IMR-90 (cell line): ENCODE measurements at regions not wholly inside any gene's neighbourhood (a gene's known extent, or its start where the extent isn't known, plus 50 kb on each side); places are given as distances from the start of the nearest gene placed in this dataset.

Experiments
- ATAC-seq: fragments of 200-7000 bp; cut with Tn5 transposase; 2 replicates; pipeline ENCODE4 v1.9.1; 2020; ENCODE audit warnings: low read depth, mild to moderate bottlenecking, moderate library complexity
- BruUV-seq: library from RNA; stranded (reverse); fragments of 400-500 nt; replicated peaks from 2 replicates; lab custom pipeline; 2021; lab: Mats Ljungman, UMichigan
- CTCF ChIA-PET: fragments of 300-600 bp; formaldehyde crosslinking; extraction: SDS; loops from one replicate; lab custom pipeline; 2021; ENCODE audit warnings: antibody characterized with exemption; lab: Yijun Ruan, JAX
- POLR2A ChIA-PET: fragments of 300-600 bp; sonication (Branson Sonifier 250); formaldehyde crosslinking; loops from one replicate; lab custom pipeline; 2022; ENCODE audit warnings: antibody characterized with exemption; ENCODE audit not compliant: unreplicated experiment; lab: Charles Lee
- DNase-seq: peaks from one replicate; pipeline ENCODE4 v3.0.0; 2013
- H2AFZ ChIP-seq: replicated peaks from 2 replicates; pipeline ENCODE3; 2013; ENCODE audit warnings: low read length, mild to moderate bottlenecking; ENCODE audit not compliant: poor library complexity
- H2AK5ac ChIP-seq: 2 replicates; pipeline ENCODE4 v1.6.1; 2013; ENCODE audit warnings: low read depth, low read length, inconsistent platforms
- H2AK9ac ChIP-seq: replicated peaks from 2 replicates; pipeline ENCODE3; 2013; ENCODE audit warnings: mild to moderate bottlenecking, low read depth, low read length, moderate library complexity; ENCODE audit not compliant: poor library complexity
- H2BK120ac ChIP-seq: 2 replicates; pipeline ENCODE4 v1.6.1; 2013; ENCODE audit warnings: low read depth, low read length, inconsistent platforms
- H2BK15ac ChIP-seq: 3 replicates; pipeline ENCODE4 v1.6.1; 2013; ENCODE audit warnings: low read depth, low read length, inconsistent platforms
- H2BK20ac ChIP-seq: 2 replicates; pipeline ENCODE4 v1.6.1; 2013; ENCODE audit warnings: low read depth, mild to moderate bottlenecking, inconsistent platforms, low read length, moderate library complexity
- H2BK5ac ChIP-seq: 2 replicates; pipeline ENCODE4 v1.6.1; 2013; ENCODE audit warnings: mild to moderate bottlenecking, low read depth, low read length, inconsistent platforms; ENCODE audit not compliant: poor library complexity, severe bottlenecking
- H3K14ac ChIP-seq: replicated peaks from 2 replicates; pipeline ENCODE4 v1.6.1; 2013; ENCODE audit warnings: low read depth, low read length, inconsistent platforms
- H3K18ac ChIP-seq: 2 replicates; pipeline ENCODE4 v1.6.1; 2013; ENCODE audit warnings: low read depth, low read length, control low read depth
- H3K23ac ChIP-seq: 2 replicates; pipeline ENCODE4 v1.6.1; 2013; ENCODE audit warnings: low read depth, low read length, inconsistent platforms
- H3K27ac ChIP-seq: 2 replicates; pipeline ENCODE4 v1.5.1; 2013; ENCODE audit warnings: mild to moderate bottlenecking, control low read depth, low read length; ENCODE audit not compliant: insufficient read depth
- H3K27me3 ChIP-seq: 2 replicates; pipeline ENCODE4 v1.6.1; 2013; ENCODE audit warnings: low read length; ENCODE audit not compliant: control insufficient read depth, insufficient read depth
- H3K36me3 ChIP-seq: 2 replicates; pipeline ENCODE4 v1.6.1; 2013; ENCODE audit warnings: low read length, mixed read lengths; ENCODE audit not compliant: control insufficient read depth, insufficient read depth
- H3K4ac ChIP-seq: 2 replicates; pipeline ENCODE4 v1.6.1; 2013; ENCODE audit warnings: low read depth, low read length, inconsistent platforms
- H3K4me1 ChIP-seq: 2 replicates; pipeline ENCODE4 v1.6.1; 2013; ENCODE audit warnings: low read length, mixed read lengths; ENCODE audit not compliant: control insufficient read depth, insufficient read depth
- H3K4me2 ChIP-seq: 2 replicates; pipeline ENCODE4 v1.6.1; 2013; ENCODE audit warnings: low read depth, mild to moderate bottlenecking, control low read depth, low read length, moderate library complexity
- H3K4me3 ChIP-seq: 2 replicates; pipeline ENCODE4 v1.5.1; 2013; ENCODE audit warnings: low read depth, mild to moderate bottlenecking, control low read depth, low read length, moderate library complexity; ENCODE audit not compliant: insufficient read depth
- H3K56ac ChIP-seq: 2 replicates; pipeline ENCODE4 v1.6.1; 2013; ENCODE audit warnings: low read length, inconsistent platforms; ENCODE audit not compliant: insufficient read depth; ENCODE audit errors: extremely low read depth
- H3K79me1 ChIP-seq, 2 experiments: 2 replicates each; pipeline ENCODE4 v1.6.1; 2013; ENCODE audit warnings: low read length in 2 of 2, inconsistent platforms in 1 of 2, low read depth in 1 of 2
- H3K9ac ChIP-seq: 2 replicates; pipeline ENCODE4 v1.6.1; 2013; ENCODE audit warnings: low read depth, low read length, control low read depth
- H3K9me1 ChIP-seq: 2 replicates; pipeline ENCODE4 v1.6.1; 2013; ENCODE audit warnings: low read length, inconsistent platforms; ENCODE audit not compliant: insufficient read depth
- H3K9me3 ChIP-seq: 2 replicates; pipeline ENCODE4 v1.6.1; 2013; ENCODE audit warnings: low read length; ENCODE audit not compliant: control insufficient read depth, insufficient read depth
- H4K20me1 ChIP-seq: 2 replicates; pipeline ENCODE4 v1.6.1; 2013; ENCODE audit warnings: low read length, inconsistent platforms; ENCODE audit not compliant: insufficient read depth
- H4K5ac ChIP-seq: 2 replicates; pipeline ENCODE4 v1.6.1; 2013; ENCODE audit warnings: mild to moderate bottlenecking, low read depth, low read length, control low read depth
- H4K8ac ChIP-seq, 2 experiments: 2 replicates each; pipeline ENCODE4 v1.6.1; 2013; ENCODE audit warnings: low read depth in 2 of 2, low read length in 2 of 2, control low read depth in 1 of 2, inconsistent platforms in 1 of 2
- H4K91ac ChIP-seq: 2 replicates; pipeline ENCODE4 v1.6.1; 2013; ENCODE audit warnings: low read depth, low read length, inconsistent platforms; ENCODE audit not compliant: insufficient read depth
- BHLHE40 ChIP-seq: fragments of 150-350 bp; IDR thresholded peaks from 2 replicates; pipeline ENCODE4 v1.6.1; 2016; ENCODE audit warnings: mild to moderate bottlenecking, low read depth, low read length
- CEBPB ChIP-seq: IDR thresholded peaks from 2 replicates; pipeline ENCODE4 v1.6.1; 2012; ENCODE audit warnings: low read depth, low read length, improper control_type of control experiment
- CHD1 ChIP-seq: IDR thresholded peaks from 2 replicates; pipeline ENCODE4 v1.6.1; 2012; ENCODE audit warnings: low read depth, low read length, improper control_type of control experiment
- ELK1 ChIP-seq: fragments of 150-350 bp; IDR thresholded peaks from 2 replicates; pipeline ENCODE4 v1.6.1; 2016; ENCODE audit warnings: low read depth, mild to moderate bottlenecking, low read length, moderate library complexity, borderline replicate concordance
- FOS ChIP-seq: fragments of 150-350 bp; IDR thresholded peaks from 2 replicates; pipeline ENCODE4 v1.6.1; 2016; ENCODE audit warnings: low read depth, low read length
- MAFK ChIP-seq: IDR thresholded peaks from 2 replicates; pipeline ENCODE4 v1.6.1; 2012; ENCODE audit warnings: low read depth, low read length, improper control_type of control experiment
- MAZ ChIP-seq: IDR thresholded peaks from 2 replicates; pipeline ENCODE4 v1.6.1; 2012; ENCODE audit warnings: low read depth, mild to moderate bottlenecking, low read length, improper control_type of control experiment, moderate library complexity, borderline replicate concordance
- MXI1 ChIP-seq: IDR thresholded peaks from 2 replicates; pipeline ENCODE4 v1.6.1; 2012; ENCODE audit warnings: low read depth, mild to moderate bottlenecking, low read length, moderate library complexity, borderline replicate concordance
- NFE2L2 ChIP-seq: fragments of 150-350 bp; IDR thresholded peaks from 2 replicates; pipeline ENCODE4 v1.6.1; 2016; ENCODE audit warnings: low read depth, mild to moderate bottlenecking, low read length
- POLR2A ChIP-seq: IDR thresholded peaks from 2 replicates; pipeline ENCODE4 v1.6.1; 2012; ENCODE audit warnings: mild to moderate bottlenecking, low read depth, low read length
- RAD21 ChIP-seq: IDR thresholded peaks from 2 replicates; pipeline ENCODE4 v1.6.1; 2012; ENCODE audit warnings: low read length, improper control_type of control experiment
- RCOR1 ChIP-seq: IDR thresholded peaks from 2 replicates; pipeline ENCODE4 v1.6.1; 2012; ENCODE audit warnings: mild to moderate bottlenecking, low read length, improper control_type of control experiment; ENCODE audit not compliant: insufficient replicate concordance
- RFX5 ChIP-seq: IDR thresholded peaks from 2 replicates; pipeline ENCODE4 v1.8.0; 2012; ENCODE audit warnings: low read depth, mild to moderate bottlenecking, low read length, moderate library complexity
- SMC3 ChIP-seq: fragments of 150-350 bp; IDR thresholded peaks from 2 replicates; pipeline ENCODE4 v1.6.1; 2016; ENCODE audit warnings: low read depth, mild to moderate bottlenecking, antibody characterized with exemption, low read length, moderate library complexity
- USF2 ChIP-seq: fragments of 150-350 bp; IDR thresholded peaks from 2 replicates; pipeline ENCODE4 v1.6.1; 2017; ENCODE audit warnings: mild to moderate bottlenecking, antibody characterized with exemption, low read length, low read depth
- WGBS, 2 experiments: methylation state at CpG; one replicate each; pipeline versions ENCODE4 v1.1.5 to v1.1.7; 2013; ENCODE audit warnings: missing lambda C conversion rate in 2 of 2; ENCODE audit not compliant: insufficient read length in 1 of 2; ENCODE audit errors: extremely low coverage in 2 of 2; 5-methylcytosine and 5-hydroxymethylcytosine counted together
- dilution Hi-C: fragments of 300-500 bp; cut with HindIII; formaldehyde crosslinking; loops from one replicate; pipeline ENCODE4 v1.14.3; 2018; ENCODE audit warnings: low sequenced_read_pairs; ENCODE audit not compliant: unreplicated experiment
- in situ Hi-C: fragments of 300-500 bp; cut with MboI; formaldehyde crosslinking; loops from 3 replicates; pipeline ENCODE4 v1.14.3; 2019; ENCODE audit warnings: low sequenced_read_pairs, inconsistent platforms, mixed read lengths
- intact Hi-C: fragments of 100-400 bp; cut with micrococcal nuclease; formaldehyde crosslinking; loops from 2 replicates; pipeline ENCODE4 v1.10.0; 2022
- TF ChIP-seq, protein P1 (sequence below): conservative IDR thresholded peaks from 2 replicates; pipeline ENCODE4 v1.5.1; 2012; ENCODE audit warnings: mild to moderate bottlenecking, low read depth, low read length, improper control_type of control experiment

DNA sequence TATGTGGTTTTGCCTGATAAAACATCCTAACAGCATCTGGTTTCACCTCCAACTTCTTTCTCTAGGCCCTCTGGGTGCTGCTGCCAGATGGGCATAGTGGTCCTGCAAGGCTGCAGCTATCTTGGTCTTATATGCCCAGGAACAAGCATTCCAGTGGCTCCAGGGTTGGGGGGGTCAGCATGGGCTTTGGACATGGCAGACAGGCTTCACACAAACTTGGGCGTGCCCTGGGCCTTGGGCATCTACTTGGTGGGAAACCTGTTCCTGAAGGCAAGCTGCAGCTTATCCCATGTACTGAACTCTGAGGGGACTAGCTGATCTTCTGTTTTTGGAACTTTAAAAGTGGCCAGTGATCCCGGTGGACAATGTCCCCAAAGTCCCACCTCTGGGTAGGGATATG, 54.9 kb upstream of the ZNF678 start:
- in situ Hi-C loops (no loop called here), dilution Hi-C loops (no loop called here), intact Hi-C loops (no loop called here)
- H3K4ac ChIP-seq: no peak overlapping the region
- no peak overlapping the region for H2AK5ac ChIP-seq
- H3K36me3 ChIP-seq: no peaks in the 10 kb centered on the region
- TF ChIP-seq FOS (no peak), USF2 (no peak), SMC3 (no peak), BHLHE40 (no peak), RFX5 (no peak), RAD21 (no peak), ELK1 (no peak), RCOR1 (no peak), CEBPB (no peak), MAFK (no peak), POLR2A (no peak), CHD1 (no peak), MAZ (no peak), NFE2L2 (no peak), MXI1 (no peak)
- TF ChIP-seq, protein P1, sequence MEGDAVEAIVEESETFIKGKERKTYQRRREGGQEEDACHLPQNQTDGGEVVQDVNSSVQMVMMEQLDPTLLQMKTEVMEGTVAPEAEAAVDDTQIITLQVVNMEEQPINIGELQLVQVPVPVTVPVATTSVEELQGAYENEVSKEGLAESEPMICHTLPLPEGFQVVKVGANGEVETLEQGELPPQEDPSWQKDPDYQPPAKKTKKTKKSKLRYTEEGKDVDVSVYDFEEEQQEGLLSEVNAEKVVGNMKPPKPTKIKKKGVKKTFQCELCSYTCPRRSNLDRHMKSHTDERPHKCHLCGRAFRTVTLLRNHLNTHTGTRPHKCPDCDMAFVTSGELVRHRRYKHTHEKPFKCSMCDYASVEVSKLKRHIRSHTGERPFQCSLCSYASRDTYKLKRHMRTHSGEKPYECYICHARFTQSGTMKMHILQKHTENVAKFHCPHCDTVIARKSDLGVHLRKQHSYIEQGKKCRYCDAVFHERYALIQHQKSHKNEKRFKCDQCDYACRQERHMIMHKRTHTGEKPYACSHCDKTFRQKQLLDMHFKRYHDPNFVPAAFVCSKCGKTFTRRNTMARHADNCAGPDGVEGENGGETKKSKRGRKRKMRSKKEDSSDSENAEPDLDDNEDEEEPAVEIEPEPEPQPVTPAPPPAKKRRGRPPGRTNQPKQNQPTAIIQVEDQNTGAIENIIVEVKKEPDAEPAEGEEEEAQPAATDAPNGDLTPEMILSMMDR: no peak
- H4K91ac ChIP-seq: no peak overlapping the region
- no peaks in the 10 kb centered on the region for H3K9me3 ChIP-seq
- H3K18ac ChIP-seq: no peak overlapping the region
- H2BK120ac ChIP-seq: no peak overlapping the region
- no peak overlapping the region for H3K14ac ChIP-seq
- no peak overlapping the region for H3K23ac ChIP-seq
- ATAC-seq: no peak
- ChIA-PET CTCF (no interaction called here), POLR2A (no interaction called here)
- no peak overlapping the region for H2BK15ac ChIP-seq
- no peak for DNase-seq
- no peak overlapping the region for H2AK9ac ChIP-seq
- H3K4me3 ChIP-seq: no peak overlapping the region
- H3K56ac ChIP-seq: no peak overlapping the region
- no peaks in the 10 kb centered on the region for H4K20me1 ChIP-seq
- no peak overlapping the region for H3K4me2 ChIP-seq
- BruUV-seq: no TSS peak
- no peak overlapping the region for H4K5ac ChIP-seq
- no peak overlapping the region for H4K8ac ChIP-seq
- H3K9me1 ChIP-seq: no peaks in the 10 kb centered on the region
- H3K4me1 ChIP-seq: no peaks in the 10 kb centered on the region
- no peaks in the 10 kb centered on the region for H3K79me1 ChIP-seq
- no peaks in the 10 kb centered on the region; the same call in 1 of the 2 replicates for H3K27me3 ChIP-seq
- H2BK20ac ChIP-seq: no peak overlapping the region
- no peak overlapping the region for H2BK5ac ChIP-seq
- WGBS, 2 experiments: no CpG with 5 or more reads among the region's 2 CpGs
- no peak overlapping the region for H3K27ac ChIP-seq
- H2AFZ ChIP-seq: no peak overlapping the region
- H3K9ac ChIP-seq: no peak overlapping the region
